CD8-positive, alpha-beta memory T cell (primary cell): ENCODE measurements at regions not wholly inside any gene's neighbourhood (a gene's known extent, or its start where the extent isn't known, plus 50 kb on each side); places are given as distances from the start of the nearest gene placed in this dataset.

Source experiments
- CTCF ChIA-PET: fragments of 350-600 bp; sonication (Branson Sonifier 250); formaldehyde crosslinking; loops from one replicate; lab custom pipeline; 2021; ENCODE audit warnings: antibody characterized with exemption; lab: Charles Lee
- POLR2A ChIA-PET: fragments of 350-600 bp; sonication (Branson Sonifier 250); formaldehyde crosslinking; loops from one replicate; lab custom pipeline; 2021; ENCODE audit warnings: antibody characterized with exemption; lab: Charles Lee
- DNase-seq, 5 donors: peaks; one replicate each; pipeline versions ENCODE4 v3.0.0 to v3.0.0-alpha.2; 2020 to 2022; ENCODE audit warnings: mixed read lengths in 1 of 5
- H3K27ac ChIP-seq: one replicate; pipeline ENCODE4 v1.7.0; 2013; ENCODE audit warnings: low read depth, mild to moderate bottlenecking, low read length, moderate library complexity
- H3K27me3 ChIP-seq: 2 replicates; pipeline ENCODE4 v1.7.0; 2013; ENCODE audit warnings: low read length, mild to moderate bottlenecking; ENCODE audit not compliant: insufficient read depth, poor library complexity, severe bottlenecking
- H3K36me3 ChIP-seq: 2 replicates; pipeline ENCODE4 v1.7.0; 2013; ENCODE audit warnings: mild to moderate bottlenecking, low read length, moderate library complexity; ENCODE audit not compliant: insufficient read depth
- H3K4me1 ChIP-seq: 2 replicates; pipeline ENCODE4 v1.7.0; 2013; ENCODE audit warnings: mild to moderate bottlenecking, low read length, moderate library complexity; ENCODE audit not compliant: insufficient read depth
- H3K4me3 ChIP-seq: 2 replicates; pipeline ENCODE4 v1.7.0; 2013; ENCODE audit warnings: mild to moderate bottlenecking, low read length
- H3K9me3 ChIP-seq: 2 replicates; pipeline ENCODE4 v1.7.0; 2013; ENCODE audit warnings: mild to moderate bottlenecking, low read length
- H3K27ac Mint-ChIP-seq, 8 donors: one replicate each; pipeline ENCODE4 v1.8.0; 2020 to 2021; ENCODE audit warnings: mixed read lengths in 8 of 8, mild to moderate bottlenecking in 6 of 8, inconsistent platforms in 3 of 8, moderate library complexity in 3 of 8
- H3K27me3 Mint-ChIP-seq, 2 donors: one replicate each; pipeline ENCODE4 v1.8.0; 2020 to 2021; ENCODE audit warnings: mixed read lengths in 2 of 2, mild to moderate bottlenecking in 1 of 2, moderate library complexity in 1 of 2
- H3K36me3 Mint-ChIP-seq, 3 donors: one replicate each; pipeline ENCODE4 v1.8.0; 2020 to 2021; ENCODE audit warnings: mixed read lengths in 3 of 3, inconsistent platforms in 1 of 3, mild to moderate bottlenecking in 1 of 3
- H3K4me1 Mint-ChIP-seq, 3 donors: one replicate each; pipeline ENCODE4 v1.8.0; 2020 to 2021; ENCODE audit warnings: mixed read lengths in 3 of 3, inconsistent platforms in 1 of 3, mild to moderate bottlenecking in 1 of 3
- H3K4me3 Mint-ChIP-seq, 7 donors: one replicate each; pipeline ENCODE4 v1.8.0; 2020 to 2021; ENCODE audit warnings: mixed read lengths in 7 of 7, mild to moderate bottlenecking in 6 of 7, moderate library complexity in 4 of 7, inconsistent platforms in 2 of 7
- H3K9me3 Mint-ChIP-seq, 5 donors: one replicate each; pipeline ENCODE4 v1.8.0; 2020 to 2022; ENCODE audit warnings: mixed read lengths in 5 of 5, mild to moderate bottlenecking in 3 of 5, moderate library complexity in 2 of 5, inconsistent platforms in 1 of 5

DNA sequence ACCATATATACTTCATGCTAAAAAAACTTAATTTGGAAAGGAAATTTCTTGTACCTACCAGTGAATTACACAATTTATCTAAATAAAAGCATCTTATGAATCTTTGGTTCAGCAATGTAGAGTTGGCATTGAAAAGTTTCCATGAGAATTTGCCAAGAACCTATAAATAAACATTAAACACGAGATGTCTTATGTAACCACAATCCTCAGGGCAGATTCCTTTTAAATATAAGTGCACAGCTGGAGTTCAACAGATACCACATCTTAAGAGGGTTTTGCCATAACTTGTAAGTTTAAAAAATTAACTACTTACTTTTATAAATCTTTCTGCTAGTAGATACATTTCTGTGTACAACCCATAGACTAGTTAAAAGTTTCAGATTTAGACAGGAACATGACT is 499.3 kb upstream of the ARRDC4 start:
- no peaks in the 10 kb centered on the region for H3K4me1 Mint-ChIP-seq
- H3K9me3 Mint-ChIP-seq, result peaks cover 0 to 11% (median 2%) of the 10 kb centered on the region in 5 donors
- no peaks in the 10 kb centered on the region for H3K27me3 Mint-ChIP-seq

GRCh38 chr15:97463696-97464095 is 496.8 kb upstream of the ARRDC4 start:
- no peaks in the 10 kb centered on the region for H3K36me3 Mint-ChIP-seq

More for the DNA sequence above, 499.3 kb upstream of the ARRDC4 start:
- Mint-ChIP-seq H3K4me3 (no peak overlapping the region), H3K36me3 (no peaks in the 10 kb centered on the region), H3K27ac (no peak overlapping the region)
- Histone ChIP-seq H3K9me3 (no peaks in the 10 kb centered on the region), H3K4me3 (no peak overlapping the region), H3K36me3 (no peaks in the 10 kb centered on the region), H3K4me1 (no peaks in the 10 kb centered on the region), H3K27me3 (no peaks in the 10 kb centered on the region), H3K27ac (no peak overlapping the region)
- POLR2A ChIA-PET, result no interaction called here
- CTCF ChIA-PET, result no interaction called here
- no peak for DNase-seq

DNA sequence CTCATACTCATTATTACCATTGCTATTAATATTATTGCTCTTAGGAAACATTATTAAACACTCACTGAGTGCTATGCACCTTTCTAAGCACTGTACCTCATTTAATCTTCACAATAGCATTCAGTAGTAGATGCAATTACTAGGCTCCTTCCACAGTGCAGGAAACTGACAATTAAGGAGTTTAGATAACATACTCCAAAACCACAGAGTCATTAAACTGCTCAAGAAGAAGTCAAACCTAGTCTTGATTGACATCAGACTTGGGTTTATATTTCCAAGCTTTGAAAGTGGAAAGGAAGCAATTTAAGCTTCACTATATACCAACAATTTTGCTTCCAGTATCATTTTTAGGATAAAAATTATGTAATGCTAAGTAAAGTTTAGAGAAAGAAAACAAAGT is 490.1 kb upstream of the ARRDC4 start:
- no peak for DNase-seq
- Histone ChIP-seq H3K9me3 (no peaks in the 10 kb centered on the region), H3K27me3 (no peaks in the 10 kb centered on the region), H3K27ac (no peak overlapping the region), H3K4me3 (no peak overlapping the region), H3K36me3 (no peaks in the 10 kb centered on the region), H3K4me1 (no peaks in the 10 kb centered on the region)
- ChIA-PET POLR2A (no interaction called here), CTCF (no interaction called here)
- H3K27me3 Mint-ChIP-seq, result peaks cover 0 to 3% of the 10 kb centered on the region in 2 donors
- no peak overlapping the region for H3K27ac Mint-ChIP-seq
- no peaks in the 10 kb centered on the region for H3K4me1 Mint-ChIP-seq
- H3K4me3 Mint-ChIP-seq, result no peak overlapping the region
- no peaks in the 10 kb centered on the region for H3K36me3 Mint-ChIP-seq
- H3K9me3 Mint-ChIP-seq, result peaks cover 2 to 20% (median 7%) of the 10 kb centered on the region in 5 donors

More at GRCh38 chr15:97463696-97464095, 496.8 kb upstream of the ARRDC4 start:
- ChIA-PET POLR2A (no interaction called here), CTCF (no interaction called here)
- Histone ChIP-seq H3K27me3 (no peaks in the 10 kb centered on the region), H3K9me3 (no peaks in the 10 kb centered on the region), H3K4me1 (no peaks in the 10 kb centered on the region), H3K27ac (no peak overlapping the region), H3K36me3 (no peaks in the 10 kb centered on the region), H3K4me3 (no peak overlapping the region)
- no peaks in the 10 kb centered on the region for H3K4me1 Mint-ChIP-seq
- peaks cover 0 to 11% (median 3%) of the 10 kb centered on the region in 5 donors for H3K9me3 Mint-ChIP-seq
- H3K27ac Mint-ChIP-seq, result no peak overlapping the region
- no peak for DNase-seq
- no peak overlapping the region for H3K4me3 Mint-ChIP-seq
- H3K27me3 Mint-ChIP-seq, result no peaks in the 10 kb centered on the region

GRCh38 chr15:97473627-97474026 is 486.9 kb upstream of the ARRDC4 start:
- Histone ChIP-seq H3K4me3 (no peak overlapping the region), H3K36me3 (no peaks in the 10 kb centered on the region), H3K27me3 (no peaks in the 10 kb centered on the region), H3K4me1 (no peaks in the 10 kb centered on the region), H3K27ac (no peak overlapping the region), H3K9me3 (no peaks in the 10 kb centered on the region)
- Mint-ChIP-seq H3K27me3 (peaks cover 0 to 3% of the 10 kb centered on the region in 2 donors), H3K4me3 (no peak overlapping the region), H3K27ac (no peak overlapping the region), H3K36me3 (no peaks in the 10 kb centered on the region), H3K9me3 (peaks cover 3 to 21% (median 6%) of the 10 kb centered on the region in 5 donors), H3K4me1 (no peaks in the 10 kb centered on the region)
- no peak for DNase-seq
- CTCF ChIA-PET, result no interaction called here
- POLR2A ChIA-PET, result no interaction called here

- ChIA-PET POLR2A (no interaction called here), CTCF (no interaction called here)
- Mint-ChIP-seq H3K9me3 (peaks cover 2 to 20% (median 5%) of the 10 kb centered on the region in 5 donors), H3K36me3 (no peaks in the 10 kb centered on the region), H3K27ac (no peak overlapping the region), H3K4me3 (no peak overlapping the region), H3K27me3 (no peaks in the 10 kb centered on the region), H3K4me1 (no peaks in the 10 kb centered on the region)
- Histone ChIP-seq H3K4me1 (no peaks in the 10 kb centered on the region), H3K4me3 (no peak overlapping the region), H3K27ac (no peak overlapping the region), H3K27me3 (no peaks in the 10 kb centered on the region), H3K36me3 (no peaks in the 10 kb centered on the region), H3K9me3 (no peaks in the 10 kb centered on the region)
- DNase-seq, result no peak
Measured at GRCh38 chr15:97479957-97480356, 480.5 kb upstream of the ARRDC4 start.

DNA sequence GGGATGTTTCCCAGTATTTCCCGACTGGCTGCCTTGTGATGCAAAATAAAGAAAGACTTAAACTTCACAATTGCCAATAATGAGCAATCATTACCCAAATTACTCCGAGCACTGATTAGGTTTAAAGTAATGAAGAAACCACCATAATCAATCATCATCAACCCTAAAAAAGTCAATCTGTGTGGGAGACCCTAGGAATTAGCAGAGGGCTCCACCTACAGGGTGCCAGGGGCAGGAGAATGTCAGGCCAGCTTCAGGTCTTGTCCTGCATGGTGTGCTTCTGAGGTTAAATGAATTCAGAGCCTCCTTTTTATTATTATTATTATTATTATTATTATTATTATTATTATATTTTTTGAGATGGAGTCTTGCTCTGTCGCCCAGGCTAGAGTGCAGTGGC is 478.0 kb upstream of the ARRDC4 start:
- Histone ChIP-seq H3K4me3 (no peak overlapping the region), H3K27me3 (no peaks in the 10 kb centered on the region), H3K9me3 (no peaks in the 10 kb centered on the region), H3K36me3 (no peaks in the 10 kb centered on the region), H3K27ac (no peak overlapping the region), H3K4me1 (no peaks in the 10 kb centered on the region)
- CTCF ChIA-PET, result no interaction called here
- Mint-ChIP-seq H3K27me3 (no peaks in the 10 kb centered on the region), H3K4me1 (no peaks in the 10 kb centered on the region), H3K4me3 (no peak overlapping the region), H3K36me3 (no peaks in the 10 kb centered on the region), H3K27ac (no peak overlapping the region), H3K9me3 (peaks cover 2 to 22% (median 9%) of the 10 kb centered on the region in 5 donors)
- POLR2A ChIA-PET, result no interaction called here
- DNase-seq, result no peak

DNA sequence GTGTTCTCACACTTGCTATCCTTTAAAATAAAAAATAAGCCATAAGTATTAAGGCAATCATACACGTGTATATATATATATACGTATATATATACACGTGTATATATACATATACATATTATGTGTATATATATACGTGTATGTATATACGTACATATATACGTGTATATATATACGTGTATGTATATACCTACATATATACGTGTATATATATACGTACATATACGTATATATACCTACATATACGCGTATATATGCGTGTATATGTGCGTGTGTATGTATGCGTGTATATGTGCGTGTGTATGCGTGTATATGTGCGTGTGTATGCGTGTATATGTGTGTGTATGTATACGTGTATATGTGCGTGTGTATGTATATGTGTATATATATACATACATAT is 477.3 kb upstream of the ARRDC4 start:
- no peak overlapping the region for H3K4me3 Mint-ChIP-seq
- no peak overlapping the region for H3K27ac ChIP-seq
- ChIA-PET CTCF (no interaction called here), POLR2A (no interaction called here)
- H3K36me3 Mint-ChIP-seq, result no peaks in the 10 kb centered on the region
- H3K4me1 Mint-ChIP-seq, result no peaks in the 10 kb centered on the region
- H3K27me3 Mint-ChIP-seq, result no peaks in the 10 kb centered on the region
- no peaks in the 10 kb centered on the region for H3K9me3 ChIP-seq
- no peak for DNase-seq
- peaks cover 2 to 22% (median 9%) of the 10 kb centered on the region in 5 donors for H3K9me3 Mint-ChIP-seq
- no peaks in the 10 kb centered on the region for H3K27me3 ChIP-seq
- no peak overlapping the region for H3K4me3 ChIP-seq
- no peaks in the 10 kb centered on the region for H3K36me3 ChIP-seq
- no peaks in the 10 kb centered on the region for H3K4me1 ChIP-seq
- H3K27ac Mint-ChIP-seq, result no peak overlapping the region

DNA sequence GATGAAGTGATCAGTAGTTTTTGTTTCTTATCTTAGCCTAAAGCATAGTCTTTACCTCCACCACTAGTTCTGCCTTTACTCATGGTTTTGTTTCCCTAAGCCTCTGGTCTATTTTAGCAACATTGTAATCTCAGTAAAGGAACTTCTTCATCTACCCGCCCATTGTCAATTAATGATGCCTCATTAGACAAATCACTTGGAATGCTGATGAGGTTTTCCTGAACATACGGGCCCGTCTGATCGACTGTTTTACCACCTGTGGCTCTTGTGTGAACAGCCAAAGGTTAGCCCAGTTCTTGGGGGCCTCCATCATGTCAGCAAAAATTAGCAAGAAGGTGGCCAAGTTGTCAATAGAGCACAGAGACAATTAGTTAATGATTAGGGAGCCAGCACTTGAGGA is 470.1 kb upstream of the ARRDC4 start:
- ChIA-PET CTCF (no interaction called here), POLR2A (no interaction called here)
- no peak overlapping the region for H3K27ac Mint-ChIP-seq
- DNase-seq, result no peak
- H3K4me1 Mint-ChIP-seq, result no peaks in the 10 kb centered on the region
- no peaks in the 10 kb centered on the region for H3K9me3 ChIP-seq
- H3K9me3 Mint-ChIP-seq, result peaks cover 0 to 20% (median 8%) of the 10 kb centered on the region in 5 donors
- no peak overlapping the region for H3K4me3 Mint-ChIP-seq
- H3K27me3 ChIP-seq, result no peaks in the 10 kb centered on the region
- no peak overlapping the region for H3K4me3 ChIP-seq
- no peaks in the 10 kb centered on the region for H3K36me3 ChIP-seq
- no peaks in the 10 kb centered on the region for H3K36me3 Mint-ChIP-seq
- no peak overlapping the region for H3K27ac ChIP-seq
- H3K4me1 ChIP-seq, result no peaks in the 10 kb centered on the region
- H3K27me3 Mint-ChIP-seq, result no peaks in the 10 kb centered on the region

DNA sequence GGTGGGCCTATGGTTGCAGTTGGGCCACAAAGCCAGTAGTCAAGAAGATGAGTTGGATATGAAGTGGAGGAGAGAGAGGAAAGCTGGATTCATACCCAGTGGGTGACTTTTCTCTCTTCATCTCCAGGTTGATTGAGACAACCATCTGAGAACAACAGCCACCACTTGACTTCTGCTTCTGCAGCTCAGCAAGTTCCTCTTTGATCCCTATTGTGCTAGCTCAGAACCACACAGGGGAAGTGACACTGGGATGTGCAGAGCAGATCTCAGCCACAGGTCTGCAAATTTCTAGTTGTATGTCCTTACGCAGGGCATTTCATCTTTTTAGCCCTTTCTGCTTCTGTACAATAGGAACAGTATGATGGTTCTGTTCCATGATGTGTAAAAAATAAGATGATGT is 459.2 kb upstream of the ARRDC4 start:
- H3K27me3 Mint-ChIP-seq, result no peaks in the 10 kb centered on the region
- Histone ChIP-seq H3K27ac (no peak overlapping the region), H3K4me1 (no peaks in the 10 kb centered on the region), H3K9me3 (no peaks in the 10 kb centered on the region), H3K36me3 (no peaks in the 10 kb centered on the region), H3K27me3 (no peaks in the 10 kb centered on the region), H3K4me3 (no peak overlapping the region)
- H3K9me3 Mint-ChIP-seq, result peaks cover 5 to 15% (median 8%) of the 10 kb centered on the region in 5 donors
- no peak overlapping the region for H3K4me3 Mint-ChIP-seq
- no peaks in the 10 kb centered on the region for H3K4me1 Mint-ChIP-seq
- no peak overlapping the region for H3K27ac Mint-ChIP-seq
- POLR2A ChIA-PET, result no interaction called here
- no peak for DNase-seq
- H3K36me3 Mint-ChIP-seq, result no peaks in the 10 kb centered on the region
- CTCF ChIA-PET, result no interaction called here
